Sigmoid colon (tissue), 6 donors: ENCODE measurements at regions not wholly inside any gene's neighbourhood (a gene's known extent, or its start where the extent isn't known, plus 50 kb on each side); places are given as distances from the start of the nearest gene placed in this dataset.

ENCODE experiments used
- DNase-seq: peaks from one replicate; pipeline ENCODE4 v3.0.0-alpha.2; 2019
- H3K27ac ChIP-seq, 4 donors: fragments of 200-600 bp; sonication (generic); one replicate each; pipeline ENCODE4 v1.5.1; 2016 to 2019; ENCODE audit warnings: mild to moderate bottlenecking in 1 of 4
- H3K27me3 ChIP-seq, 3 donors: fragments of 200-600 bp; sonication (generic); one replicate each; pipeline ENCODE4 v1.5.1; 2019; ENCODE audit warnings: mild to moderate bottlenecking in 1 of 3
- H3K36me3 ChIP-seq, 4 donors: fragments of 200-600 bp; sonication (generic); one replicate each; pipeline ENCODE4 v1.5.1; 2016 to 2019
- H3K4me1 ChIP-seq, 4 donors: fragments of 200-600 bp; sonication (generic); one replicate each; pipeline ENCODE4 v1.5.1; 2017 to 2019
- H3K4me3 ChIP-seq, 4 donors: fragments of 200-600 bp; sonication (generic); one replicate each; pipeline ENCODE4 v1.5.1; 2017 to 2019; ENCODE audit warnings: mild to moderate bottlenecking in 2 of 4, moderate library complexity in 1 of 4
- H3K9me3 ChIP-seq, 4 donors: fragments of 200-600 bp in 3 of 4; sonication (generic) in 3 of 4; one replicate each; pipeline versions ENCODE4 v1.5.1 to v1.6.1; 2013 to 2019
- EP300 ChIP-seq, 4 donors: sonication (generic); formaldehyde crosslinking; IDR thresholded peaks; one replicate each; pipeline ENCODE4 v1.6.1; 2017; ENCODE audit warnings: antibody characterized with exemption in 4 of 4
- POLR2A ChIP-seq, 2 donors: fragments of 450-650 bp; IDR thresholded peaks; one replicate each; pipeline ENCODE4 v1.6.1; 2016; ENCODE audit warnings: antibody characterized with exemption in 2 of 2, mild to moderate bottlenecking in 2 of 2, moderate library complexity in 2 of 2
- POLR2AphosphoS5 ChIP-seq, 4 donors: sonication (generic); formaldehyde crosslinking; IDR thresholded peaks; one replicate each; pipeline ENCODE4 v1.6.1; 2017; ENCODE audit warnings: antibody characterized with exemption in 4 of 4
- WGBS, 2 donors: extraction: QIAGEN DNeasy Blood & Tissue Kit; methylation state at CpG; one replicate each; pipeline ENCODE4 v1.1.7; 2013; 5-methylcytosine and 5-hydroxymethylcytosine counted together
- intact Hi-C: fragments of 100-400 bp; cut with DNase I; formaldehyde crosslinking; loops from one replicate; pipeline ENCODE4 v1.15.1; 2023
- TF ChIP-seq, protein P1 (sequence below), 4 experiments: fragments of 450-650 bp in 3 of 4; fragments of 200-600 bp in 1 of 4; IDR thresholded peaks; one replicate each; pipeline ENCODE4 v1.5.1; 2016 to 2019; ENCODE audit warnings: antibody characterized with exemption in 4 of 4, mild to moderate bottlenecking in 3 of 4, moderate library complexity in 2 of 4
- donor health status: healthy with polysubstance abuse.
- donor health status: healthy.

DNA sequence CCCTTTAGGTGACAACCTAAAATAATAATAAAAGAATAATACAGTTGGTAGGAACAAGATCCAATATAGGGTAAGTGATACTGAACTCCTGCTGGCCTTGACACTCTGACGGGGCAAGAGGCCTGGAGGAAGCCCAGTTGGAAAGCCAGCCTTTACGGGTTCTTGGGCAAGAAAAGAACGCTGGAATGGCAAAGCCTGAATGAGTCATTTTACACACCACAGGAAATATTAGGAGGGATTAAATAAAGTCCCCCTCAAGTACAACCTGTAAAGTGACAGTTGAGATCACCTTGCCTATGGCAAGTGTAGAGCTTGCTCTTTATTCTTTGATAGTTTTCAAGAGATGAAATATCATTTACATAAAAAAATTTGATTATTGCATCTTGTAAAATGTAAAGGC, 244.5 kb upstream of the TLL1 start:
- no peak for TF ChIP-seq POLR2A (IDR thresholded peaks at IDR 0.05)
- no peak for TF ChIP-seq EP300 (IDR thresholded peaks at IDR 0.05)
- no peak for TF ChIP-seq POLR2AphosphoS5 (IDR thresholded peaks at IDR 0.05)
- TF ChIP-seq, protein P1, sequence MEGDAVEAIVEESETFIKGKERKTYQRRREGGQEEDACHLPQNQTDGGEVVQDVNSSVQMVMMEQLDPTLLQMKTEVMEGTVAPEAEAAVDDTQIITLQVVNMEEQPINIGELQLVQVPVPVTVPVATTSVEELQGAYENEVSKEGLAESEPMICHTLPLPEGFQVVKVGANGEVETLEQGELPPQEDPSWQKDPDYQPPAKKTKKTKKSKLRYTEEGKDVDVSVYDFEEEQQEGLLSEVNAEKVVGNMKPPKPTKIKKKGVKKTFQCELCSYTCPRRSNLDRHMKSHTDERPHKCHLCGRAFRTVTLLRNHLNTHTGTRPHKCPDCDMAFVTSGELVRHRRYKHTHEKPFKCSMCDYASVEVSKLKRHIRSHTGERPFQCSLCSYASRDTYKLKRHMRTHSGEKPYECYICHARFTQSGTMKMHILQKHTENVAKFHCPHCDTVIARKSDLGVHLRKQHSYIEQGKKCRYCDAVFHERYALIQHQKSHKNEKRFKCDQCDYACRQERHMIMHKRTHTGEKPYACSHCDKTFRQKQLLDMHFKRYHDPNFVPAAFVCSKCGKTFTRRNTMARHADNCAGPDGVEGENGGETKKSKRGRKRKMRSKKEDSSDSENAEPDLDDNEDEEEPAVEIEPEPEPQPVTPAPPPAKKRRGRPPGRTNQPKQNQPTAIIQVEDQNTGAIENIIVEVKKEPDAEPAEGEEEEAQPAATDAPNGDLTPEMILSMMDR (IDR thresholded peaks at IDR 0.05): no peak
- Histone ChIP-seq H3K9me3 (no peaks in the 10 kb centered on the region), H3K36me3 (no peaks in the 10 kb centered on the region), H3K4me1 (peaks cover 0 to 12% (median 6%) of the 10 kb centered on the region in 4 donors), H3K4me3 (no peak overlapping the region), H3K27me3 (no peaks in the 10 kb centered on the region), H3K27ac (no peak overlapping the region)
- 87 to 92% methylated on average over 3 of the region's 3 CpGs for WGBS, 2 donors
- DNase-seq: no peak
- intact Hi-C loops: no loop called here

DNA sequence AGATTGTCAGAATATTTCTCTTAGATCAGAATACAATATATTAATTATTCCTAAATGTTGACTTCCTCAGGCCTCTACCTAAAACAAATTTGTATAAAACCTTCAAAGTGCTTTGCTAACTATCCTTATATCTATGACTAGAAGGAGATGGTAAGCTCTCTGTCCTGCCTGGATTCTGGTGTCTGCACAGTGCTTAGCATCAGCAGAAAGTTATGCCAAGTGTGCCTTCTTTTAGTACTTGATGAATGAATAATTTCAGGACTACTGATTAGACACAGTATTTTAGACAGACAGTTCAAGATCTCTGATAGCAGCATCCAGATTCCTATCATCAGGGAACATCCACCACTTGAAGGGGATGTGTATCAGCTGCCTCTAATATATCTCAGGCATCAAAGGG, 242.4 kb upstream of the TLL1 start:
- TF ChIP-seq, protein P1 (IDR thresholded peaks at IDR 0.05): no peak
- TF ChIP-seq POLR2AphosphoS5 (IDR thresholded peaks at IDR 0.05) (no peak), POLR2A (IDR thresholded peaks at IDR 0.05) (no peak), EP300 (IDR thresholded peaks at IDR 0.05) (no peak)
- Histone ChIP-seq H3K4me3 (no peak overlapping the region), H3K4me1 (peaks cover 0 to 12% (median 6%) of the 10 kb centered on the region in 4 donors), H3K27ac (no peak overlapping the region), H3K36me3 (no peaks in the 10 kb centered on the region), H3K9me3 (no peaks in the 10 kb centered on the region), H3K27me3 (no peaks in the 10 kb centered on the region)
- DNase-seq: no peak
- intact Hi-C loops: no loop called here

DNA sequence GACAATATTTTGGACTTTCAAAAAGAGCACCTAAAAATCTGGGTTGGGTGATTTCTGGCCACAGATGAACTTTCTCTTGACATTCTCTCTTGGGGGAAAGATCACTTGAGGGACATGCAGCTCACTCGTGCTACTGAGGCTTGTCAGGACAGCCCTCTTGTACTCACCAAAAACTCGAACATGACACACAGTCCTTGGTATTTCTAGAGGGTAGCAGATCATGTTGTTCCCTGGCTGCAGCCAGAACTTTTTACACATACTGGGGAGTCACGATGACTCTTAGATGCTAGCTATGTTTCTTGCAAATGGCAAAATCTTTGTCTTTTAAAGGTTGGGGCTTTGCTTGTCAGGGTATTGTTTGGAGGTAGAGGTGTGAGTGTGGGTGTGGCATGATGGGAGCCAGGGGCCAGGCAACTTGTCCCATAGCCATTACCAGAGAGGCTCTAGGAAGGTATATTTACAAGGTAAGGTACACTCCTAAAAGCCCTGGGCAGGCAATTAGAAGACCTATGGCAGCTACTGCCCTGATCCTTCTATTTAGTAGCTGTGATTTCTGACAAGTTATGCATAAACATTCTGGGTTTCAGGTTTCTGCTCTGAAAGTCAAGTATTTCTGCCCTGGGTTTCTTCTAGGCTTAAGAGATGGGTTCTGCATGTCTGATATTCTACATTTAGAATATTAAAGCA, 241.7 kb upstream of the TLL1 start:
- Histone ChIP-seq H3K4me3 (no peak overlapping the region), H3K36me3 (no peaks in the 10 kb centered on the region), H3K27ac (no peak overlapping the region), H3K9me3 (no peaks in the 10 kb centered on the region), H3K27me3 (no peaks in the 10 kb centered on the region), H3K4me1 (peaks cover 0 to 12% (median 6%) of the 10 kb centered on the region in 4 donors)
- DNase-seq: no peak
- 70 to 82% methylated on average over 3 of the region's 3 CpGs for whole genome bisulfite sequencing, 2 donors
- intact Hi-C loops: no loop called here
- no peak for TF ChIP-seq EP300 (IDR thresholded peaks at IDR 0.05)
- no peak for TF ChIP-seq POLR2A (IDR thresholded peaks at IDR 0.05)
- TF ChIP-seq, protein P1 (IDR thresholded peaks at IDR 0.05): no peak
- no peak for TF ChIP-seq POLR2AphosphoS5 (IDR thresholded peaks at IDR 0.05)

DNA sequence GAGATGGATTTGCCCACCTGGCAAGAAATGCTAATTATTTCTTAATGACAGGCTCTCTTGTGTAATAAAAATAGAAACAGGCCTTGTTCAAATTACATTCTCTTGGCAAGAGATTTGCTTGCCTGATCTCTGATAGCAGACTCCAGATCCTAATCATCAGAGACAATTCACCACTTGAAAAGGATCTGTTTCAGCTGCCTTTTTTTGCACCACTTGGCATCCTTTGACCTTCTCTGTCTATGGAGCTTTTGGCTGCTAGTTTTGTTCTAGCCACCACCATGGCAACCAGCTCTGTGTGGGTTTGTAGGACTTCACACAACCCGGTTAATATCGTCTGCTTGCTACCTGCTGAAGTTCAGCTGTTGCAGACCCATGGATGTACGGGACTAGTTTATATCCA, 241.1 kb upstream of the TLL1 start:
- Histone ChIP-seq H3K9me3 (no peaks in the 10 kb centered on the region), H3K4me3 (no peak overlapping the region), H3K27me3 (no peaks in the 10 kb centered on the region), H3K4me1 (peaks cover 0 to 12% (median 6%) of the 10 kb centered on the region in 4 donors), H3K36me3 (no peaks in the 10 kb centered on the region), H3K27ac (no peak overlapping the region)
- WGBS, 2 donors: 67 to 81% methylated on average over 3 of the region's 3 CpGs
- intact Hi-C loops: no loop called here
- TF ChIP-seq POLR2A (IDR thresholded peaks at IDR 0.05): no peak
- no peak for TF ChIP-seq EP300 (IDR thresholded peaks at IDR 0.05)
- TF ChIP-seq, protein P1 (IDR thresholded peaks at IDR 0.05): no peak
- TF ChIP-seq POLR2AphosphoS5 (IDR thresholded peaks at IDR 0.05): no peak
- no peak for DNase-seq

DNA sequence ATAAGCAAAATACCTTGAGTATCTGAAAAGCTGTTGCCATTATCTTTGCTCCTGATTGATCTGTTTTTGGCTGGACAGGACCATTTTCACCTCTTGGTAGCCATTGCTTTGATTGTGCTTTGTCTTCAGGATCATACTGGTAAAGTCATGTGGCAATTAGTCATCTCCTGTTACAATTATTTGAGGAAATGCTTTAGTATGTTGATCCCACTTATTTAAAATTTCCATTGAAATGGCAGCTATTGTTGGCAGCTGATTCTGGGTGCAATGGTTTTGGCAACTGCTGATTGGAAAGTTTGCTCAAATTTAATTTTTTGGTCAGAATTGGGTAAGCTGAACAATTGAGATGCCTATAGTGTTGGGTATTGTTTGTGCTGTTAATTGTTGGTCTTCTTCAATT, 238.3 kb upstream of the TLL1 start:
- Histone ChIP-seq H3K36me3 (no peaks in the 10 kb centered on the region), H3K4me3 (no peak overlapping the region), H3K9me3 (no peaks in the 10 kb centered on the region), H3K27me3 (no peaks in the 10 kb centered on the region), H3K4me1 (peaks cover 0 to 12% (median 4%) of the 10 kb centered on the region in 4 donors), H3K27ac (no peak overlapping the region)
- no peak for TF ChIP-seq EP300 (IDR thresholded peaks at IDR 0.05)
- TF ChIP-seq, protein P1 (IDR thresholded peaks at IDR 0.05): no peak
- TF ChIP-seq POLR2A (IDR thresholded peaks at IDR 0.05): no peak
- no peak for TF ChIP-seq POLR2AphosphoS5 (IDR thresholded peaks at IDR 0.05)
- intact Hi-C loops: no loop called here
- no peak for DNase-seq
